H9 (cell line): ENCODE measurements at regions not wholly inside any gene's neighbourhood (a gene's known extent, or its start where the extent isn't known, plus 50 kb on each side); places are given as distances from the start of the nearest gene placed in this dataset.

Experiments used
- DNase-seq: peaks from one replicate; pipeline ENCODE4 v3.0.0-alpha.2; 2017
- H2AFZ ChIP-seq: one replicate; pipeline ENCODE4 v1.6.1; 2013; ENCODE audit warnings: mild to moderate bottlenecking, low read length, control low read depth, moderate library complexity
- H2AK5ac ChIP-seq: 2 replicates; pipeline ENCODE4 v1.6.1; 2013; ENCODE audit warnings: low read length, control low read depth, mixed read lengths; ENCODE audit not compliant: insufficient read length
- H2BK120ac ChIP-seq: one replicate; pipeline ENCODE4 v1.6.1; 2013; ENCODE audit warnings: low read depth, mild to moderate bottlenecking, low read length, control low read depth, inconsistent platforms; ENCODE audit not compliant: poor library complexity, severe bottlenecking
- H2BK12ac ChIP-seq: 2 replicates; pipeline ENCODE4 v1.6.1; 2013; ENCODE audit warnings: low read length, control low read depth, mixed read lengths, low read depth; ENCODE audit not compliant: insufficient read length
- H2BK15ac ChIP-seq: 2 replicates; pipeline ENCODE4 v1.6.1; 2013; ENCODE audit warnings: low read depth, low read length, control low read depth
- H2BK20ac ChIP-seq: one replicate; pipeline ENCODE4 v1.6.1; 2013; ENCODE audit warnings: low read depth, mild to moderate bottlenecking, low read length, control low read depth, inconsistent platforms; ENCODE audit not compliant: poor library complexity, severe bottlenecking
- H2BK5ac ChIP-seq: 2 replicates; pipeline ENCODE4 v1.6.1; 2013; ENCODE audit warnings: low read length, control low read depth, mixed read lengths; ENCODE audit not compliant: insufficient read length
- H3K14ac ChIP-seq: 2 replicates; pipeline ENCODE4 v1.6.1; 2013; ENCODE audit warnings: low read length, control low read depth; ENCODE audit not compliant: insufficient read depth
- H3K18ac ChIP-seq: 2 replicates; pipeline ENCODE4 v1.6.1; 2013; ENCODE audit warnings: low read depth, mild to moderate bottlenecking, mixed read lengths, low read length, control low read depth; ENCODE audit not compliant: insufficient read length
- H3K23ac ChIP-seq: 2 replicates; pipeline ENCODE4 v1.6.1; 2013; ENCODE audit warnings: low read length, control low read depth, mixed read lengths, low read depth; ENCODE audit not compliant: insufficient read length
- H3K23me2 ChIP-seq: 2 replicates; pipeline ENCODE4 v1.6.1; 2013; ENCODE audit warnings: low read depth, mild to moderate bottlenecking, mixed read lengths, low read length, control low read depth; ENCODE audit not compliant: insufficient read length, poor library complexity, severe bottlenecking
- H3K27ac ChIP-seq: 2 replicates; pipeline ENCODE4 v1.5.1; 2013; ENCODE audit warnings: low read length, control low read depth, mixed read lengths, low read depth; ENCODE audit not compliant: insufficient read length
- H3K27me3 ChIP-seq: 2 replicates; pipeline ENCODE4 v1.6.1; 2013; ENCODE audit warnings: low read length, control low read depth, inconsistent platforms; ENCODE audit not compliant: insufficient read depth
- H3K4ac ChIP-seq: 2 replicates; pipeline ENCODE4 v1.6.1; 2013; ENCODE audit warnings: low read depth, mild to moderate bottlenecking, control low read depth, inconsistent platforms, low read length, moderate library complexity
- H3K4me1 ChIP-seq: 2 replicates; pipeline ENCODE4 v1.6.1; 2013; ENCODE audit warnings: low read length, control low read depth, inconsistent platforms; ENCODE audit not compliant: insufficient read depth
- H3K4me2 ChIP-seq: 2 replicates; pipeline ENCODE4 v1.6.1; 2013; ENCODE audit warnings: low read length, control low read depth, mixed read lengths; ENCODE audit not compliant: insufficient read length, insufficient read depth
- H3K56ac ChIP-seq: 2 replicates; pipeline ENCODE4 v1.6.1; 2013; ENCODE audit warnings: low read depth, mild to moderate bottlenecking, mixed read lengths, low read length, control low read depth; ENCODE audit not compliant: insufficient read length
- H3K79me1 ChIP-seq: 2 replicates; pipeline ENCODE4 v1.6.1; 2013; ENCODE audit warnings: low read depth, mild to moderate bottlenecking, moderate library complexity, low read length, control low read depth, inconsistent platforms; ENCODE audit not compliant: insufficient read depth, poor library complexity, severe bottlenecking
- H3K79me2 ChIP-seq: 2 replicates; pipeline ENCODE4 v1.6.1; 2013; ENCODE audit warnings: low read length, control low read depth, inconsistent platforms; ENCODE audit not compliant: insufficient read depth
- H3K9ac ChIP-seq: 2 replicates; pipeline ENCODE4 v1.6.1; 2013; ENCODE audit warnings: low read length, control low read depth, mixed read lengths; ENCODE audit not compliant: insufficient read length; ENCODE audit errors: extremely low read depth
- H3K9me3 ChIP-seq: one replicate; pipeline ENCODE4 v1.6.1; 2013; ENCODE audit warnings: low read depth, low read length, inconsistent platforms; ENCODE audit not compliant: control insufficient read depth
- H3T11ph ChIP-seq: one replicate; pipeline ENCODE4 v1.6.1; 2013; ENCODE audit warnings: mild to moderate bottlenecking, low read length, control low read depth, inconsistent platforms
- H4K20me1 ChIP-seq: one replicate; pipeline ENCODE4 v1.6.1; 2013; ENCODE audit not compliant: control insufficient read depth, insufficient read length, insufficient read depth
- H4K5ac ChIP-seq: 2 replicates; pipeline ENCODE4 v1.6.1; 2013; ENCODE audit warnings: low read depth, mild to moderate bottlenecking, mixed read lengths, low read length, control low read depth; ENCODE audit not compliant: insufficient read length
- H4K8ac ChIP-seq: replicated peaks from 2 replicates; pipeline ENCODE4 v1.6.1; 2013; ENCODE audit warnings: low read length, control low read depth, mixed read lengths, low read depth; ENCODE audit not compliant: insufficient read length
- H4K91ac ChIP-seq: 2 replicates; pipeline ENCODE4 v1.6.1; 2013; ENCODE audit warnings: low read depth, mild to moderate bottlenecking, moderate library complexity, mixed read lengths, low read length, control low read depth; ENCODE audit not compliant: insufficient read length
- H3K27ac Mint-ChIP-seq, 3 experiments: 2 replicates in 2 of 3; 3 replicates in 1 of 3; pipeline ENCODE4 v1.8.0; 2020 to 2021; ENCODE audit warnings: mixed read lengths in 3 of 3, mild to moderate bottlenecking in 1 of 3, moderate library complexity in 1 of 3
- H3K27me3 Mint-ChIP-seq: 2 replicates; pipeline ENCODE4 v1.8.0; 2021; ENCODE audit warnings: low read depth, mild to moderate bottlenecking, moderate library complexity, mixed read lengths
- H3K36me3 Mint-ChIP-seq, 3 experiments: 2 replicates in 2 of 3; 3 replicates in 1 of 3; pipeline ENCODE4 v1.8.0; 2020 to 2021; ENCODE audit warnings: low read depth in 3 of 3, mixed read lengths in 3 of 3; ENCODE audit not compliant: insufficient read depth in 1 of 3
- H3K4me1 Mint-ChIP-seq, 2 experiments: 2 replicates each; pipeline ENCODE4 v1.8.0; 2020; ENCODE audit warnings: mixed read lengths in 2 of 2
- H3K4me3 Mint-ChIP-seq, 2 experiments: 2 replicates in 1 of 2; 3 replicates in 1 of 2; pipeline ENCODE4 v1.8.0; 2020 to 2021; ENCODE audit warnings: mild to moderate bottlenecking in 2 of 2, mixed read lengths in 2 of 2, moderate library complexity in 1 of 2
- H3K9me3 Mint-ChIP-seq, 2 experiments: 2 replicates in 1 of 2; 3 replicates in 1 of 2; pipeline ENCODE4 v1.8.0; 2020; ENCODE audit warnings: mild to moderate bottlenecking in 2 of 2, mixed read lengths in 2 of 2, moderate library complexity in 1 of 2
- CTCF ChIP-seq: fragments of 200-600 bp; sonication (generic); conservative IDR thresholded peaks from 3 replicates; pipeline ENCODE4 v1.8.0; 2021; ENCODE audit warnings: antibody characterized with exemption, mild to moderate bottlenecking
- WGBS: extraction: QIAGEN DNeasy Blood & Tissue Kit; methylation state at CpG from one replicate; pipeline ENCODE4 v1.1.7; 2013; ENCODE audit warnings: missing lambda C conversion rate, low lambda C conversion rate, mixed read lengths; ENCODE audit not compliant: insufficient read length; ENCODE audit errors: extremely low coverage; 5-methylcytosine and 5-hydroxymethylcytosine counted together

DNA sequence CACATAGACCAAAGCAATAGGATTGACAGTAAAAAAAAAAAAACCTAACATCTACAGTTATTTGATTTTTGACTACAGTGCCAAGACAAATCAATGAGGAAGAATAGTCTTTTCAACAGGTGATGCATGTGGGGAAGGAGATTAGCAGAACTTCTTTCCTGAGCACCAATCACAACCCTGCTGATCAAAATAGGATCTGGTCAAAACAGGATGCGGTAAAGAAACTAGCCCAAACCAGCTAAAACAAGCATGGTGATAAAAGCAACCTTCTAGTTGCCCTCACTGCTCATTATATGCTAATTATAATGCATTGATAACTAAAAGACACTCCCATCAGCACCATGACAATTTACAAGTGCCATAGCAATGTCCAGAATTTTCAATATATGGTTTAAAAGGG is 667.5 kb downstream of the GRXCR1 start:
- Histone ChIP-seq H3K9ac (no peak overlapping the region), H2BK12ac (no peak overlapping the region), H3K79me2 (no peaks in the 10 kb centered on the region), H2BK20ac (no peak overlapping the region), H4K20me1 (no peaks in the 10 kb centered on the region), H4K8ac (no peak overlapping the region), H3K23me2 (no peaks in the 10 kb centered on the region), H3K27me3 (no peaks in the 10 kb centered on the region), H2BK120ac (no peak overlapping the region), H2BK15ac (no peak overlapping the region), H3K4ac (no peak overlapping the region), H3K56ac (no peak overlapping the region), H4K5ac (no peak overlapping the region), H4K91ac (no peak overlapping the region), H2AK5ac (no peak overlapping the region), H2BK5ac (no peak overlapping the region), H2AFZ (no peak overlapping the region), H3K4me2 (no peak overlapping the region), H3K27ac (no peak overlapping the region), H3K14ac (no peak overlapping the region), H3K79me1 (no peaks in the 10 kb centered on the region), H3K23ac (no peak overlapping the region), H3K4me1 (no peaks in the 10 kb centered on the region), H3T11ph (no peak overlapping the region), H3K9me3 (no peaks in the 10 kb centered on the region), H3K18ac (no peak overlapping the region)
- Mint-ChIP-seq H3K4me1 (no peaks in the 10 kb centered on the region), H3K27me3 (no peaks in the 10 kb centered on the region; the same call in 1 of the 2 replicates), H3K36me3 (peaks cover 2 to 9% (median 7%) of the 10 kb centered on the region in 3 experiments; a peak in 5 of 7 replicates), H3K9me3 (peaks cover 3 to 15% of the 10 kb centered on the region in 2 experiments), H3K4me3 (no peak overlapping the region), H3K27ac (no peak overlapping the region)
- no CpG with 5 or more reads among the region's 1 CpG for WGBS
- no peak for TF ChIP-seq CTCF
- no peak for DNase-seq
